ENCODE measurements at regions not wholly inside any gene's neighbourhood (a gene's known extent, or its start where the extent isn't known, plus 50 kb on each side); places are given as distances from the start of the nearest gene placed in this dataset.
"Not testable (repeated sequence)": the region's sequence is repeated elsewhere in the genome, so short reads cannot be mapped to it uniquely, and the experiment has no call there.

DNA sequence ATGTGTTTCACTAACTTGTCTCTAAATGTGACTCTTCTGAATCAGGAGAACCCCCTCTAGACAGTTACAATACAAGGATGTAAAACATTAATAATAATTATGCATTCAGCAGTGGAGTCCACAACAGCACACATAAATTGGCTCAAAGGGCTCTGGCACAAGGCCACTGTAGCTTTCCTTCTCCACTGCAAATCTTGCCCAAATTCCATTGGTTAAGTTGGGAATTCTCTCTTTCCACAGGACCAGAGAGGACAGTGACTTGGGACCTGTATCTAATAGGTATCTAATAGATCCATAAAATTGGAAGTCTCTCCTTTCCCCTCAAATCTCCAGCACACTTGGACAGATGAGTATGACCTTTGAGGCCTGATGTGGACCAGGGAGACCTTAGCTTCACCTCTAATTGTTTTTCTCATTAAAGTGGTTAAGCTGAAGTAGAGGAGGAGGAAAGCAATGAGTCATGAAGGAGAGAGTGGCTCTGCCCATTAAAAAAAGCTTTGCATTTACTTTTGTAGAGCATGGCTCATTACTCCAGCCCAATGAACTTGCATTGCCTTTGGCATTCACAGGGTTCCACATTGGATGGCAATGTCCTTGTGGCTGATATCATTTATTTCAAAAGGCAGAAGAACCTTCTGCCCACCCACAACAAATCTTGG is 72.3 kb upstream of the SH3RF1 start:
- peak; percentile 49 for DNase-seq (ENCODE audit: low read depth)

DNA sequence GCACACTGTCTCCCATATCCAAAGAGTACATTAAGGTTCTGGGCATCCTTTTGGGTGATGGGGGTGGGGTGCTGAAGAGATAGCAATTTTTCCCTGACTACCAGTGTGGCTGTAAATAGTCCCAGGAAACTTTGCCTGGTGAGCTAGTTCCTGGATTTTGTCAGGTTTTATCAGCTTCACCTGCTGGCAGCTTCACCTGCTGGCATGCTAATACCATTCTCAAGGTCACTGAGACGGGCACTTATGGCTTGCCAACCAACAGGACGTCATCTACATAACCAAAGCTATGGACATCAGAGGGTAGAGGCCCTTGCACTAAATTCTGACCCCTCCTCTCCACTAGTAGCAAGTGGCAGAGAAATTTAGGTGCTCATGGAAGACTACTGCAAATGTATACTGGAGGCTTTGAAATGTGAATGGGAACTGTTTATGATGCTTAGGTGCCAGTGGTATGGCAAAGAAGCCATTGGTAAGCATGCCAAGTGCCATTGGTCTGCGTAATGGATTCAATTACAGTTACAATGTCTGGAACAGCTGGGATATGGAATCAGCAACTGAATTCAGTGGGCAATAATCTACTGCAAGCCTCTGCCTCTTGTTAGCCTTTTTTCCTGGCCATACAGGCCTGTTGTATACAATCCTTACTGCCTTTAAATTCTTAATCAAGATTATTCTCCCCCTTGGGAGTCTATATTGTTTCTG is 71.6 kb upstream of the SH3RF1 start:
- peak; percentile 17 for DNase-seq (ENCODE audit: low read depth)

DNA sequence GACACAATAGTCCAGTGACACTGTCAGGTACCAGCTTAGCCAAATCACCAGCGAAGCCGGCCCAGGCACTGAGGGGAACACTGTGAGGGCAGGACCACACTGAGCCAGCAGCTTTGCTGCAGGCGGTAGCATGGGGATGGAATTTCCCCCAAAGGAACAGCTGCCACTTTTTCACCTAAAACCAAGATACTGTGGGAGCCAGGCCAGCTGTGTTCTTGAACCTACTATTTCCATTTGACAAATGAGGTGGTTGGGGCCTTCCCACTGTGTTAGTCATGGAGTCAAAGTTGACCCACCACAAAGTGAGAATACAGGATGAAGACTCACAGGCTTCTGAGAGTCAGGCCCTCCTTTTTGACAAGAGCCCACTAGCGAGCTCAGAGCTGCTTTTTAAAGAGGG is 70.7 kb upstream of the SH3RF1 start:
- peak; percentile 95 for DNase-seq (ENCODE audit: low read depth)

DNA sequence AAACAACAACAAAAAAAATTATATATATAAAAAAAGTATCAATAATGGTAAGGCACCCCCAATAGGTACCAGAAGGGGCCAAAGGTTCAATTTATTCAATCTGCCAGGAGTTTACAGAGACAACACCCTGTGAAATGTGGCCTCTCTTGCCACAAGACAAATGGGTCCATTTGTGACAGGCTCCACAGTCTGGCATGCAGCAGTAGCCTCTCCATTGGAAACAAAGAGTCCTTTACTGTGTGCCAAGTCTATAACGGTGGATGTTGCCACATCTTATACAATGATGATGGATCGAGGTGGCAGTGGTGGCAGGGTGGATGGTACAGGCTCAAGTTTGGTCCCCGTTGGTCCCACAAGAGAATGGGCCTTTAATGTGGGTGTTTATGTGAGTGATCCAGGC is 70.1 kb upstream of the SH3RF1 start:
- DNase-seq (ENCODE audit: low read depth): no peak

DNA sequence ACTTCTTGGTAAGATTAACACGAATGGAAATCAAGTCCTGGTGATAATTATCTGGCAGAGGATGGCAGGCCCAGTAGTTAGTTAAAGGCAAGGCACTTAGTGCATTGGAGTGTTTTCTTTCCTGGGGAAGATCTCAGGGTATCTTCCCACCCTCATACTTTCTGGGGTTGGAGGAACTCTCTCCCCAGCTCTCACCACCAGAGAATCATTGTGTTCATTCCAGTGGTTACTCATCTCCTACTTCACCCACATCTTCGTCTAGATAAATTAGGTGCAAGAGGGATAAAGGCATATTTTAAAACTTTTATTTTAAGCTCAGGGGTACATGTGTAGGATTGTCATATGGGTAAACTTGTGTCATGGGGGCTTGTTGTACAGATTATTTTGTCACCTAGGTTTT is 67.5 kb upstream of the SH3RF1 start:
- no peak for DNase-seq (ENCODE audit: low read depth)

DNA sequence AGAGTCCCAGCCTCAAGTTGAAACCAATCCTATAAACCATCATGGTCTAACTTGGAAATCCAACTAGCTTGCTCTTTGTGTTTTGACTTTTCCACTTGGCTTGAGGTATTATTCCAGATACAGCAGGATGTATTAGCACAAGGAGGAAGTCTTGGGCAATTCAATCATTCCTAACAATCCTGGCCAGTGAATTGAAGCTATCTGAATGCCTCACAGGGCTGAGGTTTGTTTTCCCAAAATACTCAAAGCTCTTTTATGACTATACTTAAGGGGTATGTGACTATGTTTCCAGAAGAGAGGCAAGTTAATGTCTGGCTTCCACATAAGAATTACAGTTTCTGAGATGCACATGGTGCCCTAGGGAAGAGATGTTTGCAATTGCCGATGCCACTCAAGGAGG is 66.8 kb upstream of the SH3RF1 start:
- peak; percentile 78 for DNase-seq (ENCODE audit: low read depth)

DNA sequence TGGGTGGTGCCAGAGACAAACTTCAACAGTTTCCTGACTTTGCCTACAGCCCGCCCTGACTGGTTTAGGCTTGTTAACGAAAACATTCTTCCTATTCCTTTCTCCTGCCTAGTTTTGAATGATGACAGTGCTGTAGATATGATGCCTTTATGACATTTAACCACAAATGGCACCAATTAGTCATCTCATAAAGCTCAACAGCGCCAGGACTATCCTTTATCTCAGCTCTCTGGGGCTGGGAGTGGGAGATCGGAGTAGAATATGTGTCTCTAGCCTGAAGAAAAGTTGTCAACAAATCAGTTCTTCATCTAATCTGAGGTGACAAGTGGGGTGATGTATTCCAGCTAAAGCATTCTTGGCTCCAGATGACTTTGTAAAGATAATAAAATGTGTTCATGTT is 64.6 kb upstream of the SH3RF1 start:
- DNase-seq (ENCODE audit: low read depth): peak; percentile 62

DNA sequence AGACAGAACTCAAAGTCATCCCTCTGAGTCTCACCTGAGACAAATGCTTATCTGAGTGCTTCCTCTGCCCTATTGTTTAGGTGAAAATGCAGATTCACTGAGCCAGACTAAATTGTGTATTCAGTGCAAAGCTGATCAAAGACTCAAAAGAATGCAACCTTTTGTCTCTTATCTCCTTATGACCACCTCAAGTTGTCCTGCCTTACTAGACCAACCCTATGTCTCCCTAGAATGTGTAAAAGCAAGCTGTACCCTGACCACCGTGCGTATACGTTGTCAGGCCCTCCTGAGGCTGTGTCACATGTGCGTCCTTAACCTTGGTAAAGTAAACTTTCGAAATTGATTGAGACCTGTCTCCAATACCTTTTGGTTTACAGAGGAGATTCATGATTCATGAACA is 63.6 kb upstream of the SH3RF1 start:
- DNase-seq (ENCODE audit: low read depth): no peak

DNA sequence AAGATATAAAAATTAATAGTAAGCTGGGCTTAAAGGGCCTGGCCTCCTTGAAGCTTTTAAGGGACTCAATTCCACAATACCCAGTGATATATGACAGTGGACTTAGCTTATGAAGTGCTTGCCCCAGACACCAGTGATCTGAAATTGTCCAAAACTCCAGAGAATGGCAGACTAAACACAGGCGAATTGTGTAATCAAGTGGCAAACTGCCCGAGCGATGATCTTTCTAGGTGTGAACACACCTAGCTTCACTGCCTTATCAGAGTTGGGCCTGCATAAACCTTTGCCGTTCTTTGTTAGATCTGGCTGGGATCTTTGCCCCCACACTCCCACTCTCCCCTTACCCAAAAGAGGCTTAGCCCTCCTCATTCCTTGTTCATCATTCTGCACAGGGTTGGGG is 62.5 kb upstream of the SH3RF1 start:
- DNase-seq (ENCODE audit: low read depth): no peak

DNA sequence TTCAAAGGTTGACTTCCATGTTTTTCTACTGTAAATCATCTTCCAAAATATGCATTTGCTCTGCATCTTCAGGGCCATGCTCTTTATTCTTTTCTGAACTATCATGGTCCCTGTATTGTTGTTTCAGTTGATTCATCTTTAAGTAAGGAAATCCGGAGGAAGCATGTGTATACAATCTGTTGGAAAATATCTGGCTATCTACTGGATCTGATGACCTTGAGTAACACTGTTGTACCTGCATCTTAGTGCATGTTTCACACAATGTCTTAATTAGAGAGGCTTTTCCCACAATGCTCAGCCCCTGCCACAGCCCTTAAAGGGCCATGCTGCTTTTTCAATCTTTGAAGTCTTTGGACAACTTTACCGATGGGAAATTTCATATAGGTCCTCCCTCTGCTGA is 61.8 kb upstream of the SH3RF1 start:
- DNase-seq (ENCODE audit: low read depth): no peak

DNA sequence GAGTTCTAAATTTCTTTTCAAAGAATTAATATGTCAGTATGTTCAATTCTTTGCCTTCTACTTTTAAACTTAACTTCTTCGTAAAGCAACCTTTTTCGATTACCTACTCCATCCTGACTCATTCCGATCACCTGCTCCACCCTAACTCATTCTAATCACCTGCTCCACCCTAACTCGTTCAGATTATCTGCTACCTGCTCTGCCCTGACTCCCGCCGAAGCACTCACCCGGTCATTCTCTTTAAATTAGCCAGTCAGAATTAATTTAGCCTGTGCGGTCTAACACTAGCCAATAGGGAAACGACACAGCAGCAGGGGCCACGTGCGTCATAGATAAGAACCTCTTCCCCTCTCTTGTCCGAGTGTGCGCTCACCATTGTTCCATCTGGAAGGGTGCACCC is 60.1 kb upstream of the SH3RF1 start:
- no peak for DNase-seq (ENCODE audit: low read depth)

DNA sequence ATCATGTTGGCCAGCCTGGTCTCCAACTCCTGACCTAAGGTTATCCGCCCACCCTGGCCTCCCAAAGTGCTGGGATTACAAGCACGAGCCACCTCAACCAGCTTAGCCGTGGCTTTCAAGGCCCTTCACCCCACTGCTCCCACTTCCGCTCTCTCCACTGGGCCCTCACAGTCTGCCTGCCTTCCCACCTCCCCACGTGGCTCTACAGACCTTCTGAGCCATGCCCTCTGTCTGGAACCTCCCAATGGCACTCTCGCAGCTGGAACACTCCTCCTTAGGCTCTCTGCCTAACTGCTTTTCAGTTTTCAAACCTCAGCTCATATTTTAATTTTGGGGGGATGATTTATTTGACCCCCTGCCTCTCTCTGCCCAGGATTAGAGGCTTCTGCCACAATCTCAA is 59.3 kb upstream of the SH3RF1 start:
- DNase-seq (ENCODE audit: low read depth): no peak

DNA sequence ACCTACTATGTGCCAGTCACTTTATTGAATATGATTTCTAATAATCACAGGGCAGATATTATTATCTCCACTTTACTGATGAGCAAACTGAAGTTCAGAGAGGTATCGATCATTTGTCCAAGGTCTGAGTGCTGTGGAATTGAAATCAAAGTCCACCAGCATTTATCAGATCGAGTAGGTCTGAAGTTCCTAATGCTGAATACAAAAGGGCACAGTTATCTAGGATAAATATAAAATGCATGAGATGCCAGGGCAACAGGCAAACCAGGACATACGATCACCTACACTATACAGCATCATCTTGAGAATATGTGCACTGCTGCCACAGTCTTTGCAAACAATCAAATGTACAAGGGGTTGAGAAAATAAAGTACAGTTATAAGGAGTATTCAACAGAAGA is 57.2 kb upstream of the SH3RF1 start:
- no peak for DNase-seq (ENCODE audit: low read depth)

DNA sequence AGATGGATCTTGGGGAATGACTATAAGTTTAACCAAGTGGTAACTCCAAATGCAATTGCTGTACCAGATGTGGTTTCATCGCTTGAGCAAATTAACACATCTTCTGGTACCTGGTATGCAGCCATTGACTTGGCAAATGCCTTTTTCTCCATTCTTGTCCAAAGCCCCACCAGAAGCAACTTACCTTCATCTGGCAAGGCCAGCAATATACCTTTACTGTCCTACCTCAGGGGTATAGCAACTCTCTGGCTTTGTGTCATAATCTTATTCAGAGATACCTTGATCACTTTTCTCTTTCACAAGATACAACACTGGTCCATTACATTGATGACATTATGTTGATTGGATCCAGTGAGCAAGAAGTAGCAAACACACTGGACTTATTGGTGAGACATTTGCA is 53.2 kb upstream of the SH3RF1 start:
- DNase-seq (ENCODE audit: low read depth): not testable (repeated sequence)

DNA sequence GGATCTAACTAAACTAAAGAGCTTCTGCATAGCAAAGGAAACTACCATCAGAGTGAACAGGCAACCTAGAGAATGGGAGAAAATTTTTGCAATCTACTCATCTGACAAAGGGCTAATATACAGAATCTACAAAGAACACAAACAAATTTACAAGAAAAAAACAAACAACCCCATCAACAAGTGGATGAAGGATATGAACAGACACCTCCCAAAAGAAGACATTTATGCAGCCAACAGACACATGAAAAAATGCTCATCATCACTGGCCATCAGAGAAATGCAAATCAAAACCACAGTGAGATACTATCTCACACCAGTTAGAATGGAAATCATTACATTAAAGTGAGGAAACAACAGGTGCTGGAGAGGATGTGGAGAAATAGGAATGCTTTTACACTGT is 52.1 kb upstream of the SH3RF1 start:
- DNase-seq (ENCODE audit: low read depth): not testable (repeated sequence)
